ENCODE measurements at regions not wholly inside any gene's neighbourhood (a gene's known extent, or its start where the extent isn't known, plus 50 kb on each side); places are given as distances from the start of the nearest gene placed in this dataset.

- TF ChIP-seq RXRA (CRISPR knock-in tag; IDR thresholded peaks at IDR 0.05): no peak
- TF ChIP-seq TRIM24 (CRISPR knock-in tag; IDR thresholded peaks at IDR 0.05): no peak
- no peak for TF ChIP-seq HMGXB4 (CRISPR knock-in tag; IDR thresholded peaks at IDR 0.05; ENCODE audit: borderline replicate concordance in 1 of 2, low read depth in 1 of 2)
- TF ChIP-seq ELF1 (CRISPR knock-in tag; IDR thresholded peaks at IDR 0.05): no peak
- no peak for TF ChIP-seq ATF3 (CRISPR knock-in tag; IDR thresholded peaks at IDR 0.05)
- TF ChIP-seq CTCF (CRISPR knock-in tag; IDR thresholded peaks at IDR 0.05): no peak
- no peak for TF ChIP-seq GRHL1 (CRISPR knock-in tag; conservative IDR thresholded peaks at IDR 0.05)
- TF ChIP-seq HCFC1 (IDR thresholded peaks at IDR 0.05; ENCODE audit: low read depth, low read length): no peak
- TF ChIP-seq GZF1 (CRISPR knock-in tag; IDR thresholded peaks at IDR 0.05): no peak
- no peak for TF ChIP-seq ZNF30 (CRISPR knock-in tag; IDR thresholded peaks at IDR 0.05)
- TF ChIP-seq ZNF552 (CRISPR knock-in tag; IDR thresholded peaks at IDR 0.05; ENCODE audit: borderline replicate concordance): no peak
- no peak for TF ChIP-seq EZH2 (conservative IDR thresholded peaks at IDR 0.05; ENCODE audit: low read depth, low read length)
Measured at GRCh38 chr13:74778087-74778486, 643.9 kb upstream of the KLF12 start.
